Hindlimb muscle (tissue), 1 donor: ENCODE measurements at regions not wholly inside any gene's neighbourhood (a gene's known extent, or its start where the extent isn't known, plus 50 kb on each side); places are given as distances from the start of the nearest gene placed in this dataset.
"Not testable (repeated sequence)": the region's sequence is repeated elsewhere in the genome, so short reads cannot be mapped to it uniquely, and the experiment has no call there.

Experiments used
- DNase-seq: peaks from one replicate; pipeline ENCODE4 v3.0.0-alpha.2; 2013

GRCh38 chr5:34535433-34535832 lies 120.7 kb upstream of the RAI14 start:
- no peak for DNase-seq

- DNase-seq: no peak
Observed at GRCh38 chr5:34535944-34536623, 120.0 kb upstream of the RAI14 start.

GRCh38 chr5:34536699-34537098 lies 119.4 kb upstream of the RAI14 start:
- DNase-seq: no peak

GRCh38 chr5:34538026-34538672 lies 118.0 kb upstream of the RAI14 start:
- no peak for DNase-seq

GRCh38 chr5:34539183-34539582 lies 116.9 kb upstream of the RAI14 start:
- DNase-seq: no peak

GRCh38 chr5:34541067-34541466 lies 115.1 kb upstream of the RAI14 start:
- DNase-seq: no peak

- no peak for DNase-seq
Observed at GRCh38 chr5:34542818-34543217, 113.3 kb upstream of the RAI14 start.

GRCh38 chr5:34543687-34544086 lies 112.4 kb upstream of the RAI14 start:
- no peak for DNase-seq

GRCh38 chr5:34544403-34544802 lies 111.7 kb upstream of the RAI14 start:
- no peak for DNase-seq

GRCh38 chr5:34545164-34545563 lies 111.0 kb upstream of the RAI14 start:
- no peak for DNase-seq

GRCh38 chr5:34545626-34546025 lies 110.5 kb upstream of the RAI14 start:
- DNase-seq: no peak

GRCh38 chr5:34547300-34548085 lies 108.6 kb upstream of the RAI14 start:
- DNase-seq: no peak

GRCh38 chr5:34548086-34548403 lies 108.1 kb upstream of the RAI14 start:
- DNase-seq: no peak

GRCh38 chr5:34550247-34550646 lies 105.9 kb upstream of the RAI14 start:
- DNase-seq: peak; percentile 64

- DNase-seq: no peak
Observed at GRCh38 chr5:34550964-34551363, 105.2 kb upstream of the RAI14 start.

- peak; percentile 51 for DNase-seq
Observed at GRCh38 chr5:34551911-34552433, 104.2 kb upstream of the RAI14 start.

- DNase-seq: no peak
Observed at GRCh38 chr5:34552686-34553085, 103.4 kb upstream of the RAI14 start.

- no peak for DNase-seq
Observed at GRCh38 chr5:34553581-34553980, 102.5 kb upstream of the RAI14 start.

GRCh38 chr5:34554641-34555040 lies 101.5 kb upstream of the RAI14 start:
- no peak for DNase-seq

GRCh38 chr5:34555699-34556508 lies 100.2 kb upstream of the RAI14 start:
- no peak for DNase-seq

- no peak for DNase-seq
Observed at GRCh38 chr5:34556509-34556782, 99.7 kb upstream of the RAI14 start.

GRCh38 chr5:34561581-34561980 lies 94.5 kb upstream of the RAI14 start:
- DNase-seq: not testable (repeated sequence)

- no peak for DNase-seq
Observed at GRCh38 chr5:34562791-34563190, 93.3 kb upstream of the RAI14 start.
